GM19351 (cell line): ENCODE measurements at regions not wholly inside any gene's neighbourhood (a gene's known extent, or its start where the extent isn't known, plus 50 kb on each side); places are given as distances from the start of the nearest gene placed in this dataset.

Source experiments
- ATAC-seq: cut with Tn5 transposase; IDR thresholded peaks from one replicate; pipeline ENCODE4 v1.9.1; 2021; ENCODE audit warnings: mild to moderate bottlenecking, moderate library complexity; ENCODE audit not compliant: unreplicated experiment

DNA sequence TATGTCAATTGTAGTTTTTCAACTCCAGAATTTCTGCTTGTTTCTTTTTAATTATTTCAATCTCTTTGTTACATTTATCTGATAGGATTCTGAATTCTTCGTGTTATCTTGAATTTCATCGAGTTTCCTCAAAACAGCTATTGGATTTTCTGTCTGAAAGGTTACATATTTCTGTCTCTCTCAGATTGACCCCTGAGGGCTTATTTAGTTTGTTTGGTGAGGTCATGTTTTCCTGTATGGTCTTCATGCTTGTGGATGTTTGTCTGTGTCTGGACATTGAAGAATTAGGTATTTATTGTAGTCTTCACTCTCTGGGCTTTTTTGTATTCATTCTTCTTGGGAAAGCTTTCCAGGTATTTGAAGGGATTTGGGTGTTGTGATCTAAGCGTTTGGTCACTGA lies 85.6 kb downstream of the SNAPC1 start:
- ATAC-seq = no peak

DNA sequence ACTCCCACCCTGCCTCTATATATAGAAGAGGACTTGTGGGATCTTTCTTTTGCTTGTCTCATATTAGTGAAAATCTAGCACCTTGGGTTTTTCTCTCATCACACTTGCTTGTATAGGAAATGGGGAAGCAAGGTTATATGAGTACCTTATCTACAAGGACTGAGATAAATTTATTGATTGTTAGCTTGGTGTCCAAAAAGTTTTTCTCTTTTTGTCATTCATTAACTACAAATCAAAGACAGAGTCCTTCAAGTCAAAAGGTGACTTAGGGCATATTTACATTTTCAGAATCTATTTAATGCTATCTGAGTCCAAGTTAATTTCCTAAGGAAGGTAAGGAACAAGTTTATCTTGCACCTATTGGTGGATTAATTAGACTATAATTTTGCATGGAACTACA lies 92.7 kb downstream of the SNAPC1 start:
- no peak for ATAC-seq

DNA sequence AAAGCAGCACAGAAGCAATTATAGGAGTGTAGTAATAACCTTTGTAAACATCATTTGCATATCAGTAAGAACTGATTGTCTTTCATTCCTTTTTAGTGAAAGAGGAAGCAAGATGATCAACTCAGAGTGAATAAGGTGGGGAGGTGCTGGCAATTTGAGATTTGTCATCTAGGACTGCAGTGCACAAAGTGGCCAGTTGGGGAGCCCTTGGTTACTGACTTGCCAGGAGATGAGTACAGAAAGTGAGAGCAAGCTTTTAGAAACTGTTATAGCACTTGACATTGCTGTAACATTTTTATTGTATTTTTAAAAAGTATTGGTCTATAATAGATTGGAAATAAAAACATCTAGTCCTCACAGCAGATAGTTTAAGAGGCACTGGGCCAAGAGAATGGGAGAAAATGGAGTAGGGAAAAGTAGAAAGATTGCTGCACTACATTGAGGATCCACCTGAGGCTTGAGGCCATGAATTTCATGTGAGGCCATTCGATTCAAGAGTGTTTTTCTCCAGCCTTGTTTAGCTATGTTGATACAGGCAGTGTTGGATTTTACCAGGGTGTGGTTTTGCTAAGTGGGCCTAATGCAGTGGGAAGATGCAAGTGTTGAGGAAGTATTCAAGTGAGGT lies 98.2 kb downstream of the SNAPC1 start:
- ATAC-seq = peak; percentile 100

DNA sequence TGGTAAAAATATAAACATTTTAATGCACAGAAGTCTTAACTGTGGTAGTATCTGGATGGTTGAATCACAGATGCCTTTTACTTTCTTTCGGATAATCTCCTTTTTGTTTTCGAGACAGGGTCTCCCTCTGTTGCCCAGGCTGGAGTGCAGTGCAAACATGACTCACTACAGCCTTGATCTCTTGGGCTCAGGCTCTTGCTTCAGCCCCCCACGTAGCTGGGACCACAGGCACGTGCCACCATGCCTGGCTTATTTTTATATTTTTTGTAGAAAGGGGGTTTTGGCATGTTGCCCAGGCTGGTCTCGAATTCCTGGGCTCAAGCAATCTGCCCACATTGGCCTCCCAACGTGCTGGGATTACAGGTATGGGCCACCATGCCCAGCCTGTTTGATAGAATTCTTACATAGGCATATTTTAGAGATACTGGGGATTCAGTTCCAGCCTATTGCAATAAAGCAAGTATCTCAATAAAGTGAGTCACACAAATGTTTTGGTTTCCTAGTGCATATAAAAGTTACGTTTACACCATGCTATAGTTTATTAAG lies 99.2 kb downstream of the SNAPC1 start:
- ATAC-seq = no peak

DNA sequence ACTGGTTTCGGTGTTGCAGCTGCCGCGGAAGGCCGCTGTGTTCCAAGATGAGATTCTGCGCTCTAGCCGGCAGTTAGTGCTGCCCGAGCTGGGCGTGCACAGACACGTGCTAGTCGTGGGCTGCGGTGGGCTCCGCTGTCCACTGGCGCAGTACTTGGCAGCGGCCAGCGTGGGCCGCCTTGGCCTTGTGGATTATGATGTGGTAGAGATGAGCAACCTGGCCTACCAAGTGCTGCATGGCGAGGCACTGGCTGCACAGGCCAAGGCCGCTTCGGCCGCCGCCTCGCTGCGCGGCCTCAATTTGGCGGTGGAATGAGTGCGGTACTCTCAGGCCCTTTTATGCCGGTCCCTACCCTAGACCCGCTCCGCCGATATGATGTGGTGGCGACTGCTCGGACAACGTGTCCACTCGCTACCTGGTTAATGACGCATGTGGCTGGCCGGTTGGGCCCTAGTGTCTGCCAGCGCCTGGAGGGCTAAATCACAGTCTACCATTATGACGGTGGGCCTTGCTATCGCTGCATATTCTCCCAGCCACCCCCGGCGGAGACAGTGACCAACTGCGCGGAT lies 102.2 kb downstream of the SNAPC1 start:
- no peak for ATAC-seq

DNA sequence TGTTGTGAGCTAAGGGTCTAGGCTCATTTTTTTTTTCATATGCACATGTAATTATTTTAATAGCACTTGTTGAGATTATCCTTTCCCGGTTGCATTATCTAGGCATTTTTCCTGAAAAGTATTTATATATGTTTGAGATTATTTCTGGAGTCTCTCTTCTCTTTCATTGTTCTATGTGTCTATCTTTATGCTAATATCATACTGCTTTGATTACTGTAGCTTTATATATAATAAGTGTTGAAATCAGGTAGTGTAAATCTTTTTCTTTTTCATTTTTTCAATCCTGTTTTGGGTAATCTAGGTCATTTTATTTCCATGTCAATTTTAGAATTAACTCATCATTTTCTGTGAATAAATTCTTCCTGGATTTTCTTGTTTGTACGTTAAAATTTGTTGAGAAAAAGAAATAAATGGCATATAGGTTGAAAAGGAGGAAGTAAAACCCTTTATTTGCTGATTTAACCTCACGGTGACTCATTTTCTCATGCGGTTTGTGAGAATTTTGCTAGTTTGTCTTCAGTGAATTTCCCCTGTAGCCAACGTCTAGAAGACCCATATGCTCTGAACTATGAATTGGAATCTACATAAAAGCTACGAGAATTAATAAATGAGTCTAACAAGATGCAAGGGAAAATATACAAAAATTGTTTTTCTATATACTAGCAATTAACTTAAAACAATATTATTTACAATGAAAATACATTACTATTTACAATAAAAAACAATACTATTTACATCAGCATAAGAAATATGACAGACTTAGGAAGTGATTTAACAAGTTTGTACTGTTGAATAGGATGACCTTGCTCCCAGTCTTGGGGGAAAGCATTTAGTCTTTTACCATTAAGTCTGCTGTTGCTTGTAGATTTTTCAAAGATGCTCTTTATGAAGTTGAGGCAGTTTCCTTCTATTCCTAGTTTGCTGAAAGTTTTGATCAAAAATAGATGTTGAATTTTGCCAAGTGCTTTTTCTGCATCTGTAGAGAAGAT lies 105.0 kb downstream of the SNAPC1 start:
- ATAC-seq = peak; percentile 98

DNA sequence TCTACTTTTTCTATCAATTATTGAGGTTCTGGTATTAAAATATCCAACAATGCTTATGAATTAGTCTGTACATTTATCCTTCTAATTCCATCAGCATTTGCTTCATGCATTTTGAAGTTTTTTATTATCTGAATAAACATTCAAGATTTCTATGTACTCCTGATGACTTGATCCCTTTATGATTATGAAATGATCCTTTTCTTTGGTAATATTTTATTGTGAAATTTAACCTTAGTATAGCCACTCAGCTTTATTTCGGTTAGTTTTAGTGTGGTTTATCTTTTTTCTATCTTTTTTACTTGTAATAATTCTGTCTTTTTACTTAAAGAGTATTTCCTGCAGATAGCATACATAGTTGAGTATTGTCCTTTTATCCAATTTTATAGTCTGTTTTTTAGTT lies 106.6 kb downstream of the SNAPC1 start:
- ATAC-seq = no peak

DNA sequence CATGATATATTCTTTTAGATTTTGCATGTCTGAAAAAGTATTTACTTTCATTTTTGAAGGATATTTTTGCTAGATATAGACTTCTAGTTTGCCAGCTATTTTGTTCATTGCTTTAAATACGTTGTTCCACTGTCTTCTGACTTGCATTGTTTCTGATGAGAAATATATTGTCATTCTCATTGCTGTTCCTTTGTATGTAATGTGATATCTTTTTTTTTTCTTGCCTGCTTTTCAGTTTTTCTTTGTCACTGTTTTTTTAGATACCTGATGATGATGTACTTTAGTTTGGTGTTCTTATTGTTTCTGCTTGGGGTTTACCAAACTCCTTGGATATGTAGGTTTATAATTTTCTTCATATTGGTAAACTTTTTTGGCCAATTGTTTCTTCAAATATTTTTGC lies 107.9 kb downstream of the SNAPC1 start:
- no peak for ATAC-seq

DNA sequence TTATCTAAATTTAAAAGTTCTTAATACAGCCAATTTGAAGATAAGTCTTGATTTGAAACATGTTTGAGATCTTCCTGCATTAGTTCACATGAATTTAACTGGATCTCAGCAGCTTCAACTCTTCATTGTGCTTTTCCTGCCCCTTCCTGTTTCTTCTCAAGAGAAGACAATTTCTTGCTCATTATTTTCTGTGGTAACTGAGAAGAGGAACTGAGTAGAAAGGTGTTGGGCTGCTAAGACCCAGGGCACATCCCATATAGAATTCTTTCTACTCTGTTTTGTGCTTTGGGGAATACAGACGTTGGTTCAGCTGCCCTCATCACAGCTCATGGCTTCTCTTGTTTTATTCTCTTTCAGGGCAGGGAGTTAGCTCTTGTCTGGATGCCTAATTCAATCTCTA lies 110.2 kb downstream of the SNAPC1 start:
- ATAC-seq = peak; percentile 95

DNA sequence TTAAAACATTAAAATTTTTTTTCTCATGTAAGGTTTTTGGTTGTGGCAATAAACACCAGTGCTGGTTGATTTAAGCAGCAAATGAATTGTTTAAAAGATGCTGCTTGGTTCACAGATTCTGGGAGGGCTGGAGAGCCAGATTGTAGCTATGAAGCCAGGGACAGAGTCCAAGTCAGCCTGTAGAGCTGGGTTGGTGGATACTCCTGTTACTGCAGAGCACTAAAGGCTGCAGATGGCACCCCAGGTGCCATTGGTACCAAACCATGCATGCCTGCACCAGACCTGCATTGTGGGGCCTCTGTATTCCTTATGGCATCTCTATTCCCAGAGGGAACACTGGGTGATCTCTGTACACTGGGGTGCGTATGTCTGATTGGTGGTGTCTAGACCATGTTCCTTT lies 113.3 kb downstream of the SNAPC1 start:
- ATAC-seq = no peak

DNA sequence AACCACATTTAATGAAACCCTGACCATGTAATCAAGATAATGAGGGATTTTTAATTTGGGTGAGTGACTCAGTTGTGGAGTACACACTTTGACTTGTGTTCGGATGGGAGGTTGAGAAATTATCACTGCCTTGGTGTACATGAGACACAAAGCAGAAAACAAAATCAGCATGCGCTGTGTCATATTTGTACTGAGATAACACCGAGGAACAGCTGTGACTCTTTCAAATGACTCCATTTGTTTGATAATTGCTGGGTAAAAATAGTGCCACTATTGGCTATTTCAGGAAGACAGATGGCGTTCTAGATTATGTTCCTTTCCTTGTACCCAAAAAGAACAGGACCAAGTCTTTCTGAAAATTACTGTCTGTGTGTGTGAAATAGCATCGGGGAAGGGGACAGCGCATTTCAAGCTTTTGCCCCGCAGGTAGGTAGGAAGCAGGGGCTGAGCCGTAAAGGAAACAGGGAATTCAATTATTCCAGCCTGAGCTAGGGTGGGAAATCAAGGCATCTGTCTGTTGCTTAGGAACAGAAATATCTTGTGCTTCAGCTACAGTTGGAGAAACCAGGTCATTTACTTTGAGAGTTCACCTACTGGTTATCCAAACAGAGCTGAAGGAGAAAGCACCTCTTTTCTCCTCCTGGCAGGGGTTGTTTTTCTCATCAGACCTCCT lies 114.3 kb downstream of the SNAPC1 start:
- ATAC-seq = peak; percentile 41

DNA sequence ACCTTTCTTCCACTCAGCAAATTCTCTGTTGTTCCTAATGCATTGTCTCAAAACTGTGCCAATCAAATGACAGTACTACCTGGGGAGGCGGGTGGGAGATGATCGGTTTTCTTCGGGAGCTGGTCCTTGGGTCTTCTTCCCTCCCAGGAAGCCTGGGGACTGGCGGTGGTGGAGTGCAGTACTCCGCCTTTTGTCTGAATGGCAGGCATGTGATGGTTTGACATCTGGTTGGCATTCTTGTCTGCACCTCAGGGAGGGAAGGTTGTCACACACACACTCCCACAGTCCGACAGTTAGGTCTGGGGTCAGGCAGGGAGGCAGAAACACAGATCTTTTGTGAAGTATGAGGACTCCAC lies 114.8 kb downstream of the SNAPC1 start:
- no peak for ATAC-seq

DNA sequence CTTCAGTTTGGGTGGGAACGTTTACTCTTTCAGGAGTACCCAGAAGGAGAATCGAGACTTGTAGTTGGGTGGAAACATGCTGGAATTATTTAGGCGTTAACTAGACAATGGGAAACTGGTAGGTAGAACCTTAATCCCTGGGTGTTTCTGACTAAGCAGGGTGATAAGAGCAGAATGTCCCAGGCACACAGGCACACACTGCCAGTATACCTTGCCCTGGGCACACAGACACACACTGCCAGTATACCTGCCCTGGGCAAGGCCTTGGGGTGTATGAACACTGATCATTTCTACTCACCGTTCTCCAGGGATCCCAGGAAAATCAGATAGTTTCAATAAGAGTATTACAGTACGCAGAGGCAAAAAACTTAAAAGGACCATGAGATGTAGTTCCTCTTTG lies 115.5 kb downstream of the SNAPC1 start:
- no peak for ATAC-seq

DNA sequence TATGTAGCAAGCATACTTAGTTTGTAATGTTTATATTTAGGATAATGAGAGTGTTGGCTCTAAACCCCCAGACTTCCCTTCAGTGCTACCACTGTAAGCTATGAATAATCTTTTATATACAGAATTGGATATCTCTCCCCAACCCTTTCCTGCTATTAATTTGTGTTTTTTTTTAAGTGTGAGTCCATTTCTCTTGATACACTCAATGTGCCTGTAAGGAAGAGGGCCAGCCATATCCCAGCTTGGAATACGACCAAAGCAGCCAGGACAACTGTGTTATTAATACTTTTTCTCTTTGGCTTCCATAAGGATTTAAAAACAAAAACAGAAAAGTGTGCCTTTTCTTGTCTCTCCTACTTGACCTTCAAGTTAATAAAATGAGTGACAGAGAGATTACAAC lies 116.7 kb downstream of the SNAPC1 start:
- ATAC-seq = no peak

DNA sequence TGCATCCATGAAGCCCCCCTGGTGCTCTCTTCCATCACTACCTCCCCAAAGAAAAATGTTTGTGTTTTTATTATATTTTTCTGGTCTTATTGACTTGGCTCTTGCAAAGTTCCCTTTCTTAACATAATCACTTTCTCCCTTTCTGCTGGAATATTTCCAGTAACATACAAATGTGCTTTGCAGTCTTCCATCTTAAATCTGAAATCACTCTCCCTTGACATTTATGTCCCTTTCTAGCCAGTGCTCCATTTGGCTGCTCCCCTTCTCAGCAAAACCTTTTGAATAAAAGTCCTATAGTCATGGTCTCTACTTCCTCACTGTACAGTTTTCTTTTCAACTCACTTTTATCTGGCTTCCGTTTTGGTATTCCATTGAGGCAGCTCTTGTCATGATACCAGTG lies 118.8 kb downstream of the SNAPC1 start:
- ATAC-seq = no peak

DNA sequence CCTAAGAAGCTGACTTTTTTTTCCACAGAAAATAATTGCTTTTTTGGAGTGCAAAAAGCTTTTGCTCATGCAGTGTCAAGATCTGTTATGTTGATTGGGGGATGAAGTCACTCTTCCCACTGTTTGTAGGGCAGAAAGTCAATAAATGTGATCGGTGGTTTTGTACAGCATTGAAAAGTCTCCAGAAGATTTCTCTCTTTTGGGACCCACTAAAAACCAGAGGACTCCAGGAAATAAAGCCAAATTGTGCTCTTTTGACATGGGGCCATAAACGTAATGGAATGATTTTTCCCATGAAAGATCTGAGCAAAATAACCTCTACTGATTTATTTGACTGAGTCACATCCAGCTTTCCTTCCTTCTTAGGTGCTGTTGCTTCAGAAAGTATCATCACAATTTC lies 122.5 kb downstream of the SNAPC1 start:
- ATAC-seq = no peak

DNA sequence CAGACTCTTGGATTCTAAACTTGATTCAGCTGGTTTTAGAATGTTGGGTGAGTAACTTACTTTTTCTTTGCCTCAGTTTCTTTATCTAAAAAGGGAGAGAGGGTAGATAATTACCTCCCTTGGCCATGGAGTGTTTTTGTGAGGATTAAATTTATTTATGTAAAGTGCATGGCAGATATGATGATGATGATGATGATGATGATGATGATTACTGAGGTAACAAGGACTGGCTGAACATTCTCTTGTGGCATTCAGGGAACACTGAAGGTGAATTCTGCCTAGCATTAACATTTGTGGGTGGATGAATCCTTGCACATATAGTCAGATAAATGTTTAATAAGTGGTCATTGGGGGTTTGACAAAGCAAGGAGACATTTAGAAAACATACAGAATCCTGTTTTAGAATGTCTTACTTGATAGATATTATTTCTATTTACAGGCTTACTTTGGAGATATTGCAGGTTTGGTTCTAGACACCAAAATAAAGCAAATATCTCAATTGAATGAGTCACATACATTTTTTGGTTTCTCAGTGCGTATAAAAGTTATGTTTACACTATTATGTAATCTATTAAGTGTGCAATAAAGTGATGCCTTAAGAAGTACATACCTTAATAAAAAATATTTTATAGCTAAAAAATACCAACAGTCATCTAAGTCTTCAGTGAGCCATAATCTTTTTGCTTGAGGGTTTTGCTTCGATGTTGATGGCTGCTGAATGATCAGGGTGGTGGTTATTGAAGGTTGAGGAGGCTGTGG lies 123.2 kb downstream of the SNAPC1 start:
- no peak for ATAC-seq

DNA sequence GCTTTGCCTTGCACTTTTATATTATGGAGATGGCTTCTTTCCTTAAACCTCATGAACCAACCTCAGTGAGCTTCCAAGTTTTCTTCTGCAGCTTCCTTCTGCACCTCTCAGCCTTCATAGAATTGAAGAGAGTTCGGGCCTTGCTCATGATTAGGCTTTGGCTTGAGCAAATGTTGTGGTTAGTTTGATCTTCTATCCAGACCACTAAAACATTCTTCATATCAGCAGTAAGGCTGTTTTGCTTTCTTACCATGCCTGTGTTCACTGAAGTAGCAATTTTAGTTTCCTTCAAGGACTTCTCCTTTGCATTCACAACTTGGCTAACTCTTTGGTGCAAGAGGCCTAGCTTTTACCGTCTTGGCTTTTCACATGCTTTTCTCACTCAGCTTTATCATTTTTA lies 125.4 kb downstream of the SNAPC1 start:
- ATAC-seq = no peak

DNA sequence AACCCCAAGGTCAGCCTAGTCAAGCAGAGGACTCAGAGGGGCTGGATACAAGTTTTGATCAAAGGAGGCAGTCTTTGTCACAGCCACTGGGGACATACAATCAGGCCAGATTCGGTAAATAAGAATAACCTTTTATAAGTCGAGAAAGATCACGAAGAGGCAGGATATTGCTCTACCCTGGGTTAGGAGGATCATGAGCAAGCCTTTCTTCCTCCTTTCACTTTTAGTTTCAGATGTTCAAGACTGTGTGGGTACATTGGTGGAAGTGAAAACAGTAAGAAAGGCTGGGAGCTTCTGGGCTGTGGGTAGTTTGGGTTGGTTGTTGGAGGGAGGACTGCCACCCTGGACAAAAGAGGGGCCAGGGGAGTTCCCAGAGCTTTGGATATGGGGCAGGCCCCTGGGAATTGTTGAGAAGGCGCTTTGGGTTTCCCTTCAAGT lies 127.7 kb downstream of the SNAPC1 start:
- peak; percentile 98 for ATAC-seq

DNA sequence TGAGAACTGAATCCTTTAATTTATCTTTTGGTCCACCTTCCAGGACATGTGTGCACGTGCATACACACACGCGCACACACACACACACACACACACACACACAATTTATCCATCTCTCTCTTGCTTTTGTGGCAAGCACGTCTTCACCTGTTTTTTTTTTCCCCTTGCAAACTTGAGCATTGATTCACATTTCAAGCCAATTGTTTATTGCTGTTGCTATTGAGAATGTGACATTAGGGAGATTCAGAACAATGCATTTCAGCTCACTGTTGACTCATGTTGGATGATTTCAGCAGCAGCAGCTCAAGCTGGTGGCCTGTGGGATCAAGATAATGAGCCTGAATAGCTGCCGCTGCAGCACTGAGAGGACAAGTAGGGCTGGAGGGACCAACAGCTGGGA lies 128.9 kb downstream of the SNAPC1 start:
- ATAC-seq = no peak
